ENCODE measurements at regions not wholly inside any gene's neighbourhood (a gene's known extent, or its start where the extent isn't known, plus 50 kb on each side); places are given as distances from the start of the nearest gene placed in this dataset.

- Histone ChIP-seq H3K4me1 (ENCODE audit: control insufficient read depth, insufficient read depth, low read length) (no peaks in the 10 kb centered on the region), H3K9ac (ENCODE audit: extremely low read depth, low read length, poor library complexity, severe bottlenecking) (no peak overlapping the region), H3K27me3 (ENCODE audit: control insufficient read depth, insufficient read depth, low read length, poor library complexity, severe bottlenecking) (peaks cover 6% of the 10 kb centered on the region), H3K4me3 (ENCODE audit: low read length) (no peak overlapping the region), H3K36me3 (ENCODE audit: control insufficient read depth, insufficient read depth, low read length) (no peaks in the 10 kb centered on the region), H3K27ac (ENCODE audit: low read depth, low read length) (no peak overlapping the region), H3K9me3 (ENCODE audit: control insufficient read depth, low read length) (no peaks in the 10 kb centered on the region)
- DNase-seq = no peak
- Mint-ChIP-seq H3K4me1 (no peaks in the 10 kb centered on the region), H3K27me3 (ENCODE audit: insufficient read depth) (no peaks in the 10 kb centered on the region), H3K27ac (no peak overlapping the region), H3K9me3 (no peaks in the 10 kb centered on the region), H3K4me3 (no peak overlapping the region), H3K36me3 (ENCODE audit: low read depth) (no peaks in the 10 kb centered on the region)
- WGBS, 2 experiments (ENCODE audit: insufficient coverage in 1 of 2, insufficient read length in 1 of 2) = 85 to 94% methylated on average over 2 of the region's 2 CpGs
- TF ChIP-seq CTCF (conservative IDR thresholded peaks at IDR 0.05) = no peak
Observed at GRCh38 chr11:36777311-36777710, 179.3 kb upstream of the RAG2 start.

- TF ChIP-seq CTCF (conservative IDR thresholded peaks at IDR 0.05) = no peak
- no peak for DNase-seq
- H3K4me1 ChIP-seq (ENCODE audit: control insufficient read depth, insufficient read depth, low read length) = no peaks in the 10 kb centered on the region
- H3K36me3 ChIP-seq (ENCODE audit: control insufficient read depth, insufficient read depth, low read length) = no peaks in the 10 kb centered on the region
- H3K9ac ChIP-seq (ENCODE audit: extremely low read depth, low read length, poor library complexity, severe bottlenecking) = no peak overlapping the region
- no peaks in the 10 kb centered on the region for H3K4me1 Mint-ChIP-seq
- no peaks in the 10 kb centered on the region for H3K9me3 ChIP-seq (ENCODE audit: control insufficient read depth, low read length)
- no peaks in the 10 kb centered on the region for H3K9me3 Mint-ChIP-seq
- H3K27ac Mint-ChIP-seq = no peak overlapping the region
- 91% methylated on average over 1 of the region's 2 CpGs; no CpG with 5 or more reads in 1 of the 2 experiments for WGBS, 2 experiments (ENCODE audit: insufficient coverage in 1 of 2, insufficient read length in 1 of 2)
- no peaks in the 10 kb centered on the region for H3K36me3 Mint-ChIP-seq (ENCODE audit: low read depth)
- no peak overlapping the region for H3K4me3 Mint-ChIP-seq
- H3K27me3 ChIP-seq (ENCODE audit: control insufficient read depth, insufficient read depth, low read length, poor library complexity, severe bottlenecking) = peaks cover 6% of the 10 kb centered on the region
- H3K27me3 Mint-ChIP-seq (ENCODE audit: insufficient read depth) = no peaks in the 10 kb centered on the region
- no peak overlapping the region for H3K4me3 ChIP-seq (ENCODE audit: low read length)
- H3K27ac ChIP-seq (ENCODE audit: low read depth, low read length) = no peak overlapping the region
Observed at GRCh38 chr11:36775756-36776155, 177.7 kb upstream of the RAG2 start.

GRCh38 chr11:36775130-36775529 is 177.1 kb upstream of the RAG2 start:
- Histone ChIP-seq H3K9ac (ENCODE audit: extremely low read depth, low read length, poor library complexity, severe bottlenecking) (no peak overlapping the region), H3K9me3 (ENCODE audit: control insufficient read depth, low read length) (no peaks in the 10 kb centered on the region), H3K36me3 (ENCODE audit: control insufficient read depth, insufficient read depth, low read length) (no peaks in the 10 kb centered on the region), H3K4me3 (ENCODE audit: low read length) (no peak overlapping the region), H3K27ac (ENCODE audit: low read depth, low read length) (no peak overlapping the region), H3K27me3 (ENCODE audit: control insufficient read depth, insufficient read depth, low read length, poor library complexity, severe bottlenecking) (peaks cover 5% of the 10 kb centered on the region), H3K4me1 (ENCODE audit: control insufficient read depth, insufficient read depth, low read length) (no peaks in the 10 kb centered on the region)
- Mint-ChIP-seq H3K27me3 (ENCODE audit: insufficient read depth) (no peaks in the 10 kb centered on the region), H3K4me1 (no peaks in the 10 kb centered on the region), H3K9me3 (no peaks in the 10 kb centered on the region), H3K4me3 (no peak overlapping the region), H3K27ac (no peak overlapping the region), H3K36me3 (ENCODE audit: low read depth) (no peaks in the 10 kb centered on the region)
- TF ChIP-seq CTCF (conservative IDR thresholded peaks at IDR 0.05) = no peak
- 80 to 89% methylated on average over 1 of the region's 1 CpG for WGBS, 2 experiments (ENCODE audit: insufficient coverage in 1 of 2, insufficient read length in 1 of 2)
- no peak for DNase-seq
